ENCODE measurements at regions not wholly inside any gene's neighbourhood (a gene's known extent, or its start where the extent isn't known, plus 50 kb on each side); places are given as distances from the start of the nearest gene placed in this dataset.
"Not testable (repeated sequence)": the region's sequence is repeated elsewhere in the genome, so short reads cannot be mapped to it uniquely, and the experiment has no call there.

DNA sequence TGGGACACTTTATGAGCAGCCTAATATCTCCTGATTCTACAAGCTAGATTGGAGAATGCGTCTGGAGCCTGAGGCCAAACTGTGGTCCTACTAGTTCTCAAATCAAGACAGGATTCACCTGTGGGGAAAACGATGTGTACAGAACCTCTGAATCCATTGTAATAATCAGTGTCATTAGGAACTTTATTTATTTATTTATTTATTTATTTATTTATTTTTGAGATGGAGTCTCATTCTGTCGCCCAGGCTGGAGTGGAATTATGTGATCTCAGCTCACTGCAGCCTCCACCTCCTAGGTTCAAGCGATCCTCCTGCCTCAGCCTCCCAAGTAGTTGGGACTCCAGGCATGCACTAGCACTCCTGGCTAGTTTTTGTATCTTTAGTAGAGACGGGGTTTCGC is 52.6 kb upstream of the KIF26B start:
- not testable (repeated sequence) for H3K27ac ChIP-seq (ENCODE audit: low read depth in 1 of 3, low read length in 2 of 3); H3K27me3 ChIP-seq (ENCODE audit: control insufficient read depth in 3 of 3, insufficient read depth in 3 of 3, low read length in 3 of 3); DNase-seq; H3K36me3 ChIP-seq (ENCODE audit: control insufficient read depth in 3 of 3, insufficient read depth in 2 of 3, low read depth in 1 of 3, low read length in 3 of 3); FAIRE-seq; H3K4me1 ChIP-seq (ENCODE audit: control insufficient read depth in 3 of 3, insufficient read depth in 2 of 3, low read depth in 1 of 3, low read length in 2 of 3); H3K4me3 ChIP-seq (ENCODE audit: low read depth in 1 of 3, low read length in 3 of 3); H3K9me3 ChIP-seq (ENCODE audit: control insufficient read depth in 2 of 2, insufficient read depth in 1 of 2, low read depth in 1 of 2, low read length in 1 of 2)
- 95 to 97% (median 96%) methylated on average over 6 of the region's 6 CpGs for WGBS, 3 donors

DNA sequence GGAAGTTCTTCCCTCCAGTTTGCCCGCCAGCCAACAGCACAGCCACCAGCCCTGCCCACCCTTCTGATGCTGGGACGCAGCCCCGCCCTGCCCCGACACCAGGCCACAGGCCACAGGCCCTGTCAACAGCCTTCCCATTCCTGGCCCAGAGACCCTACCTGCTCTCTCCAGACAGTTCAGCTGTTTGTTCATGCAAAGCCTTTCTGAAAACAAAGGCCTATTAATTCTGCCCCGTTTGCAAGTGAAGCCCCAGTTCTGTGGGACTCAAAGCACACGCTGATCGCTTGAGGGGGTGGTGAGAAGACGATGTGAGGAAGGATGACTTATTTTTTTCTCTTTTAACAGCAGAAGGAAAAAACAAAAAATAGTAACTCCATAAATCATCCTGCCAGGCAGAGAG is 55.4 kb upstream of the KIF26B start:
- no peaks in the 10 kb centered on the region for H3K27me3 ChIP-seq (ENCODE audit: control insufficient read depth in 3 of 3, insufficient read depth in 3 of 3, low read length in 3 of 3)
- H3K9me3 ChIP-seq (ENCODE audit: control insufficient read depth in 2 of 2, insufficient read depth in 1 of 2, low read depth in 1 of 2, low read length in 1 of 2), result no peaks in the 10 kb centered on the region
- DNase-seq (no peak), FAIRE-seq (no peak)
- WGBS, 3 donors, result 82 to 93% (median 85%) methylated on average over 8 of the region's 8 CpGs
- no peak overlapping the region for H3K27ac ChIP-seq (ENCODE audit: low read depth in 1 of 3, low read length in 2 of 3)
- H3K36me3 ChIP-seq (ENCODE audit: control insufficient read depth in 3 of 3, insufficient read depth in 2 of 3, low read depth in 1 of 3, low read length in 3 of 3), result no peaks in the 10 kb centered on the region
- H3K4me1 ChIP-seq (ENCODE audit: control insufficient read depth in 3 of 3, insufficient read depth in 2 of 3, low read depth in 1 of 3, low read length in 2 of 3), result no peaks in the 10 kb centered on the region
- H3K4me3 ChIP-seq (ENCODE audit: low read depth in 1 of 3, low read length in 3 of 3), result no peak overlapping the region

- Histone ChIP-seq H3K36me3 (ENCODE audit: control insufficient read depth in 3 of 3, insufficient read depth in 2 of 3, low read depth in 1 of 3, low read length in 3 of 3) (no peaks in the 10 kb centered on the region), H3K9me3 (ENCODE audit: control insufficient read depth in 2 of 2, insufficient read depth in 1 of 2, low read depth in 1 of 2, low read length in 1 of 2) (no peaks in the 10 kb centered on the region), H3K4me1 (ENCODE audit: control insufficient read depth in 3 of 3, insufficient read depth in 2 of 3, low read depth in 1 of 3, low read length in 2 of 3) (no peaks in the 10 kb centered on the region), H3K4me3 (ENCODE audit: low read depth in 1 of 3, low read length in 3 of 3) (no peak overlapping the region), H3K27me3 (ENCODE audit: control insufficient read depth in 3 of 3, insufficient read depth in 3 of 3, low read length in 3 of 3) (no peaks in the 10 kb centered on the region), H3K27ac (ENCODE audit: low read depth in 1 of 3, low read length in 2 of 3) (no peak overlapping the region)
- no peak for FAIRE-seq
- 91 to 94% (median 94%) methylated on average over 6 of the region's 6 CpGs for WGBS, 3 donors
- DNase-seq, result no peak
Measured at GRCh38 chr1:245098924-245099323, 55.9 kb upstream of the KIF26B start.

DNA sequence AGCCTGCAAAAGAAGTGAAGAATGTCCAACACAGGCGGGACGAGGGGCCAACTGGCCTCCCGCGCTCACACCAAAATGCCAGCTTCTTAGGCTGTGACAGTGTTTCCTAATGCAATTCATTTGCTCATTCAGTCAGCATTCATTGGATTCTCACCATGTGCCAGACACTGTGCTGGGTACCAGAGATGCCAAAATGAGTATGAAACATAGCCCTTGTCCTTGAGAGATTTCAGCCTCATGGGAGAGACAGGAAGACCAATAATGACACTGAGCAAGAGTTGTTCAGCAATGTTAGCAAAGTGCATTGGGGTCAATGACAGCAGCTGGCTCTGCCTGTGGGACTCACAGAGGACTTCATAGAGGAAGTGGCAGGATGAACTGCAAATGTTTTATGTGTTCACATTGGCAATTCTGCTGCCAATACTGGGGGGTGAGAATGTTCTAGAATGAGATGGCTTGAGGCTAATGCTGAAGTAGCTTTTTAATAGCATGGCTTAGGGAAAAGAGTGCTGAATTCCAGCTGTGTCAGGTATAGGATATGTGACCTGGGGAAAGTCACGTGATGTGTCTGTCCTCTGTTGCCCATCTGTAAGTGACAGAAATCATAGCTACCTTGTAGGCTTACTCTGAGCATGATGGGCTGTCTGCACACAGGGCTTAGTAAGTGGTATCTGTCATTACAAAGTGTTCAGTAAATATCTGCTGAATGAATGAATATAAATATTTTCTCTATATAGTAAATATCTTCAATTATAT is 58.3 kb upstream of the KIF26B start:
- DNase-seq (no peak), FAIRE-seq (no peak)
- Histone ChIP-seq H3K27me3 (ENCODE audit: control insufficient read depth in 3 of 3, insufficient read depth in 3 of 3, low read length in 3 of 3) (no peaks in the 10 kb centered on the region), H3K27ac (ENCODE audit: low read depth in 1 of 3, low read length in 2 of 3) (no peak overlapping the region), H3K4me1 (ENCODE audit: control insufficient read depth in 3 of 3, insufficient read depth in 2 of 3, low read depth in 1 of 3, low read length in 2 of 3) (no peaks in the 10 kb centered on the region), H3K4me3 (ENCODE audit: low read depth in 1 of 3, low read length in 3 of 3) (no peak overlapping the region), H3K36me3 (ENCODE audit: control insufficient read depth in 3 of 3, insufficient read depth in 2 of 3, low read depth in 1 of 3, low read length in 3 of 3) (no peaks in the 10 kb centered on the region), H3K9me3 (ENCODE audit: control insufficient read depth in 2 of 2, insufficient read depth in 1 of 2, low read depth in 1 of 2, low read length in 1 of 2) (no peaks in the 10 kb centered on the region)
- WGBS, 3 donors, result 83 to 96% (median 95%) methylated on average over 5 of the region's 5 CpGs

- 54 to 76% (median 74%) methylated on average over 1 of the region's 1 CpG for WGBS, 3 donors
- no peak for FAIRE-seq
- no peak for DNase-seq
- Histone ChIP-seq H3K27ac (ENCODE audit: low read depth in 1 of 3, low read length in 2 of 3) (no peak overlapping the region), H3K4me3 (ENCODE audit: low read depth in 1 of 3, low read length in 3 of 3) (no peak overlapping the region), H3K4me1 (ENCODE audit: control insufficient read depth in 3 of 3, insufficient read depth in 2 of 3, low read depth in 1 of 3, low read length in 2 of 3) (no peaks in the 10 kb centered on the region), H3K9me3 (ENCODE audit: control insufficient read depth in 2 of 2, insufficient read depth in 1 of 2, low read depth in 1 of 2, low read length in 1 of 2) (no peaks in the 10 kb centered on the region), H3K27me3 (ENCODE audit: control insufficient read depth in 3 of 3, insufficient read depth in 3 of 3, low read length in 3 of 3) (no peaks in the 10 kb centered on the region), H3K36me3 (ENCODE audit: control insufficient read depth in 3 of 3, insufficient read depth in 2 of 3, low read depth in 1 of 3, low read length in 3 of 3) (peaks cover 0 to 4% (median 0%) of the 10 kb centered on the region in 3 donors)
Measured at GRCh38 chr1:245095903-245096302, 58.9 kb upstream of the KIF26B start.

- H3K27me3 ChIP-seq (ENCODE audit: control insufficient read depth in 3 of 3, insufficient read depth in 3 of 3, low read length in 3 of 3), result no peaks in the 10 kb centered on the region
- 88 to 99% (median 90%) methylated on average over 5 of the region's 5 CpGs for WGBS, 3 donors
- no peak for DNase-seq
- peaks cover 0 to 4% (median 0%) of the 10 kb centered on the region in 3 donors for H3K36me3 ChIP-seq (ENCODE audit: control insufficient read depth in 3 of 3, insufficient read depth in 2 of 3, low read depth in 1 of 3, low read length in 3 of 3)
- H3K27ac ChIP-seq (ENCODE audit: low read depth in 1 of 3, low read length in 2 of 3), result no peak overlapping the region
- no peaks in the 10 kb centered on the region for H3K4me1 ChIP-seq (ENCODE audit: control insufficient read depth in 3 of 3, insufficient read depth in 2 of 3, low read depth in 1 of 3, low read length in 2 of 3)
- no peak overlapping the region for H3K4me3 ChIP-seq (ENCODE audit: low read depth in 1 of 3, low read length in 3 of 3)
- FAIRE-seq, result no peak
- no peaks in the 10 kb centered on the region for H3K9me3 ChIP-seq (ENCODE audit: control insufficient read depth in 2 of 2, insufficient read depth in 1 of 2, low read depth in 1 of 2, low read length in 1 of 2)
Measured at GRCh38 chr1:245094954-245095353, 59.8 kb upstream of the KIF26B start.

DNA sequence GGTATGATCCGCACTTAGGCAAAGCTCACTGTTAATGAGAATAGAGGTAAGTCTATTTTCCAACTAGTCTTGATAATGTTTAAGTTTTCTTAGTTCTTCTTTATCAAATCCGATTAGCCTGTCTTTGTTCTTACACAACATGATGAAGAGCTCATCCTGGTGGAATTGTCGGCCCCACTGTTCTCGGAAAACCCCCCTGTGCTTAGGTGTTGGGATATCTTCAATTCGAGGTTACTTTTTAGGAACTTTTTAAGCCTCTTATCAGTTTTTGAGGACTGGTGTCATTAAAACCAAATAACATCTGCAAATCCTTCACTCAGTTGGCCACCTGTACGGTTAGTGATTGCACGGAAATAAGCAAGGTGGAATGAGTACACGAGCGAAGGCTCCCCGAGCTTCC is 60.7 kb upstream of the KIF26B start:
- Histone ChIP-seq H3K9me3 (ENCODE audit: control insufficient read depth in 2 of 2, insufficient read depth in 1 of 2, low read depth in 1 of 2, low read length in 1 of 2) (no peaks in the 10 kb centered on the region), H3K27me3 (ENCODE audit: control insufficient read depth in 3 of 3, insufficient read depth in 3 of 3, low read length in 3 of 3) (no peaks in the 10 kb centered on the region), H3K4me3 (ENCODE audit: low read depth in 1 of 3, low read length in 3 of 3) (no peak overlapping the region), H3K27ac (ENCODE audit: low read depth in 1 of 3, low read length in 2 of 3) (no peak overlapping the region), H3K36me3 (ENCODE audit: control insufficient read depth in 3 of 3, insufficient read depth in 2 of 3, low read depth in 1 of 3, low read length in 3 of 3) (peaks cover 0 to 4% (median 0%) of the 10 kb centered on the region in 3 donors), H3K4me1 (ENCODE audit: control insufficient read depth in 3 of 3, insufficient read depth in 2 of 3, low read depth in 1 of 3, low read length in 2 of 3) (no peaks in the 10 kb centered on the region)
- DNase-seq (no peak), FAIRE-seq (no peak)
- 88 to 95% (median 93%) methylated on average over 10 of the region's 10 CpGs for WGBS, 3 donors

DNA sequence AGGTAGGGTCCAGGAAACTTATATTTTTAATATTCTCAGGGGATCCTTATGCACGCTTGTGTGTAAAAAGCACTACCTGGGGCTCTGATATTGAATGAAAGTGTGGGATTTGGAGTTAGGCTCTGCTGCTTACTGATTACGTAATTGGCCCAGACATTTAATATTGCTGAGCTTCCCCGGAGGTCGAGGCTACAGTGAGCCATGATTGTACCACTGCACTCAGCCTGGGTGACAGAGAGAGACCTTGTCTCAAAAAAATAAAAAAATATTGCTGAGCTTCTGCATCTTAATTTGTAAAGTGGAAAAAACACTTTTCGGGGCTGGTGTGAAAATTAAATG is 62.2 kb upstream of the KIF26B start:
- FAIRE-seq, result no peak

More for the DNA sequence above, 62.2 kb upstream of the KIF26B start:
- Histone ChIP-seq H3K27me3 (ENCODE audit: control insufficient read depth in 3 of 3, insufficient read depth in 3 of 3, low read length in 3 of 3) (no peaks in the 10 kb centered on the region), H3K9me3 (ENCODE audit: control insufficient read depth in 2 of 2, insufficient read depth in 1 of 2, low read depth in 1 of 2, low read length in 1 of 2) (no peaks in the 10 kb centered on the region), H3K4me3 (ENCODE audit: low read depth in 1 of 3, low read length in 3 of 3) (no peak overlapping the region), H3K36me3 (ENCODE audit: control insufficient read depth in 3 of 3, insufficient read depth in 2 of 3, low read depth in 1 of 3, low read length in 3 of 3) (peaks cover 0 to 4% (median 0%) of the 10 kb centered on the region in 3 donors), H3K27ac (ENCODE audit: low read depth in 1 of 3, low read length in 2 of 3) (peak overlapping the region in 2 of 3 donors; percentile 14 to 69), H3K4me1 (ENCODE audit: control insufficient read depth in 3 of 3, insufficient read depth in 2 of 3, low read depth in 1 of 3, low read length in 2 of 3) (no peaks in the 10 kb centered on the region)
- WGBS, 3 donors, result 82 to 87% (median 86%) methylated on average over 5 of the region's 5 CpGs
- no peak for DNase-seq

Measured in small intestine (tissue), 7 donors.